ENCODE measurements at regions not wholly inside any gene's neighbourhood (a gene's known extent, or its start where the extent isn't known, plus 50 kb on each side); places are given as distances from the start of the nearest gene placed in this dataset.
A peak's percentile ranks its signal among the peaks of the same experiment; 100 is the strongest.

DNA sequence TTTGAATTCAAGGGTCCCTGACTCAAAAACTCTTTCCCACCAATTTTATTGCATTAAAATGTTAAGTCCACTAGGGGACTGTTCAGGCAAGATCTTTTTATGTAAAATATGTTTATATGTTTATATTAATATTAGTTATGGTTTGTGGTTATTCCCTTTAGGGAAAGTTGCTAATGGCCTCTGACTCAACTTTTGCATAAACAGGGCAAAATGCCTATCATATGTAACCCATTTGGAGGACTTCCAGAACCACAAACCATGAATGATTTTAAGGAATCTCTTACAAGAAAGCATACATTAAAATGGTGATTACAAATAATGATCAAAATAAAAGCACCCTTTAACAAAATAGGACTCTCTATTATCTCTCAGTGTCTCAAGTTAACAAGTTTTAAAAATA is 1484.5 kb upstream of the ZEB2 start:
- DNase-seq (ENCODE audit: low spot score): no peak

DNA sequence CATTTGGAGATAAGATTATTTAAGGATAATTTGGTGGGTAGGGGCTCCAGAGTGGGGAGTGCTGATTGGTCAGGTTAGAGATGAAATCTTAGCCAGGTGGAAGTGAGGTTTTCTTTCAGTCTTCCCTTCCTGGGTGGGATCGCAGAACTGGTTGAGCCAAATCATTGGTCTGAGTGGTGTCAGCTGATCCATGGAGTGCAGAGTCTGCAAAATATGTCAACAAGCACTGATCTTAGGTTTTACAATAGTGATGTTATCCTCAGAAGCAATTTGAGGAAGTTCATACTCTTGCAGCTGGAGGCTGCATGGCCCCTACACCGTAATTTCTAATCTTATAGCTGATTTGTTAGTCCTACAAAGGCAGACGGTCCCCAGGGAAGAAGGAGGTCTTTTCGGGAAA is 1483.4 kb upstream of the ZEB2 start:
- no peak for DNase-seq (ENCODE audit: low spot score)

DNA sequence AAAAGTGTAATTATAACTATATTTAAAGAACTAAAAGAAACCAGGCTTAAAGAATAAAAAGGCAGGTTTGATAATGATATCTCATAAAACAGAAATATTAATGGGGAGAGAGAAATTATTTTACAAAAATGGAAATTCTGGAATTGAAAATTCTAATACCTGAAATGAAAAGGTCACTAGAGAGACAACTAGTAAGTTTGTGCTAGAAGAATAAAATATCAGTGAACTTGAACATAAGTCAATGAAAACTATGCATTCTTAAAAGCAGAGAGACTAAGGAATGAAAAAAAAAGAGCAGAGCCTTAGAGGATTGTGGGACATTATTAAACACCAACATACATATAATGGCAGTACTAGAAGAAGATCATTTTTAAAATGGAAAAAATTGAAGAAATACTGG is 1475.0 kb upstream of the ZEB2 start:
- no peak for DNase-seq (ENCODE audit: low spot score)

DNA sequence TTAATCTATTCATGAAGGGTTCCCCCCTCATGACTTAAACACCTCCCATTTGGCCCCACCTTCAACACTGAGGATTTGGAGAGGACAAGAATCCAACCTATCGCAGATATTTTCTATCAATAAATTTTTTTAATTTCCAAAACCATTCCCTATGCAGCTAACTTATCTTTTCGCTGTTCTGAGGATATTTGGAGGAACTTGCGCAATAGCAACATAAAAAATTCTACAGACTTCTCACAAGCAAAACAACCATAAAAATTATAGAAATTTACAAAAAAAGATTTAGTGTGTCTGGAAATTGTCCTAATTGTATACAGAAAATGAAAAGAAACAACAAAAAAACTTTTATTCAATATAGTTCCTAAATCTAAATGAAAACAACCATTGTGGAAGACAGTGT is 1472.7 kb upstream of the ZEB2 start:
- no peak for DNase-seq (ENCODE audit: low spot score)

DNA sequence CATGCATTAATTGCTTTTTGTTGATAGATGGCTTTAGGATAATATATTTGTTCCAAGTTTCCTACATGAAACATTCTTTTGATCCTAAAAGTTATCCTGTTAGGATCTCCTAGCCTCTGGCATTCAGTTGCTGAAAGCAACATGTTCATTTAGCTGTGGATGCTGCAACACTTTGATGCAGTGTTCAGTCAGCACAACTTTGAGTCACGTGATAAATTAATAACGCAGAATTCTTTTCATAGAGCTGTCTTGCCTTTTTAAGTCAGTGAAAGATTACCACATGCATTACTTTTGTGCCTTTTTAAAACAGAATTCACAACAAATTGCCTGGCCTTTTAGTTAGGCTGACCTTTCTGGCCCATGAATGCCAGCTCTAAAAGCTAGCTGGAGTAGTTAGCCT is 1467.9 kb upstream of the ZEB2 start:
- no peak for DNase-seq (ENCODE audit: low spot score)

DNA sequence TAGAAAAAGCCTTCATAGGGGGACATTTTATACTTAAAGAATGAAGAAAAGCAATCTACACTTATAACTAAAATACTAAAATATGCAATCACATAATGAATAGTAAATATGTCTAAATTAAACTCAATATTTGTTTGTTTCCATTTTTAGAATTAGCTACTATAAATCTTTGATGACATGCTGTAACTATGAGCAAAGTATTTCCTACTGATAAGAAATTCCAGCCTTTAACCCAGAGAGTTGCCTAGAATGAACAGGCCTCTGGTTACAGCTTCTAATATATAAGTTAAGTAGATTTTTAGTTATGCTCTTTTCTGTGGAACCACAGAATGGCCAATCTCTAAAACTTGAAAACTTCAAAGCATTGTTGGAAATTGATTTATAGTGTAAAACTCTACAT is 1465.6 kb upstream of the ZEB2 start:
- DNase-seq (ENCODE audit: low spot score): no peak

DNA sequence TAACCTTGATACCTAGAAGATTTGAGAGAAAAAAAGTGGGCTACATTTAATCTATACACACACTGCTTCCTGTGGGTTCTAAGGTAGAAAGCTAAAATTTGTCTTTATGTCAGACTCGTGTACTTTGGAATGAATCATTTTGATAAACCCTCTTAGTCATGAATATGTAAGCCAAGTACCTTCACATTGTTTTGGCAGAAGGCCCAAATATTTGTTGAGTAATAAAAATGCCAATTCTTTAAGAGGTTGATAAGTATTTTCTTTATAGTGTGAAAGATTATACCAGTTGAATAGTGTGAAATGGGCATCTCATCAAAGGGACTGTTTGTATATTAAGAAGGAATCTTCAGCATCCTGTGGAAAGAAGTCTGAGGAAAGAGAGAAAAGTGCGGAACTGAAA is 1464.7 kb upstream of the ZEB2 start:
- peak; percentile 32 for DNase-seq (ENCODE audit: low spot score)

DNA sequence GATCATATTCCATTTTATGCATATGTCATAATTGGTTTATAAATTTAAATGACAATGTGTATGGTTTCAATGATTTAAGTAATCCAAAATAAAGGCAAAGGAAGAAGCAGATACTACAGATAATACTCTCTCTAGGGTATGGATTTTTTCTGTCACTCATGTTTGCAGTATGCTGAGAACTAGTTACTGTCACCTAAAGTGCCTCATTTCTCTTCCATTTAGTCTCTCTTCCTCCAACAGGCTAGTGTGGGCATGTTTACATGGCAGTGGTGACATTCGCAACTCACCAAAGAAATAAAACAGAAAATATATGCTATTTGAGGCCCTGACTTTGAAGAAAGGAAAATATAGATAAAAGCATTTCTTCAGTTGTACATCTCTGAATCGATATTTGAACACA is 1460.4 kb upstream of the ZEB2 start:
- DNase-seq (ENCODE audit: low spot score): no peak

DNA sequence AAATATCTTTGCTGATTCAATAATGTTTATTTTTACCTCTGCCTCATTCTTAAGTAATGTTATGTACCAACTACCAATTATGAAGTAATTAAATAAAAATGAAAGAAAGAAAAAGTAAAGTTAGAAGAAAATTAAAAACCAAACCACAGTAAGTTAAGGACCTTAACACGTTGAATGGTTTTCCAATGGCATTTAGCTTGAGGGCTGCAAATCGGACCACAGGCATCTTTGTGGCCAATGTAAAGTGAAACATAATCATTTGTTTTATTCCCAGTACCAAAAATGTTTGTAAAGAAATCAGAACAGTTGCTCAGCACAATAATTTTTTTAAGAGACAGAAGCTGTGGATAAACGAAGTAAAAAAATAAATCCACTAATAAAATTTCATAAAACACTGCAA is 1455.5 kb upstream of the ZEB2 start:
- no peak for DNase-seq (ENCODE audit: low spot score)

DNA sequence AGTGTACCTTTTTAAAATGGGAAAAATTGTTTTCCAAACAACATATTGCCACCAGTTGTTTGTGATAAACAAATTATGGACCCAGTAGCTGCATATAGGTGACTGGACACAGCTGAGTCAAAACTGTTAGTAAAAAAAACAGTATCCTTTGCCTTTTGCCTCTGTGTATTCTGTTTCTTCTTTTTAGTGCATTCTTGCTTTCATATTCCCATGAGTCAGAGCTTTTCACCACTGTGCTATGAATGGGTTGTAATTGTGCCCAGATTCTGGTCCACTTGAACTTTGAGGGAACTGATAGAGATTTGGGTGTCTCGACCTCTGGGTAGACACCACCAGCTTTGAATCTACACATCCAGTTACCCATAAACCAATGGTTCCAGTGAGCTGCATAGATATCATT is 1441.9 kb upstream of the ZEB2 start:
- DNase-seq (ENCODE audit: low spot score): no peak

DNA sequence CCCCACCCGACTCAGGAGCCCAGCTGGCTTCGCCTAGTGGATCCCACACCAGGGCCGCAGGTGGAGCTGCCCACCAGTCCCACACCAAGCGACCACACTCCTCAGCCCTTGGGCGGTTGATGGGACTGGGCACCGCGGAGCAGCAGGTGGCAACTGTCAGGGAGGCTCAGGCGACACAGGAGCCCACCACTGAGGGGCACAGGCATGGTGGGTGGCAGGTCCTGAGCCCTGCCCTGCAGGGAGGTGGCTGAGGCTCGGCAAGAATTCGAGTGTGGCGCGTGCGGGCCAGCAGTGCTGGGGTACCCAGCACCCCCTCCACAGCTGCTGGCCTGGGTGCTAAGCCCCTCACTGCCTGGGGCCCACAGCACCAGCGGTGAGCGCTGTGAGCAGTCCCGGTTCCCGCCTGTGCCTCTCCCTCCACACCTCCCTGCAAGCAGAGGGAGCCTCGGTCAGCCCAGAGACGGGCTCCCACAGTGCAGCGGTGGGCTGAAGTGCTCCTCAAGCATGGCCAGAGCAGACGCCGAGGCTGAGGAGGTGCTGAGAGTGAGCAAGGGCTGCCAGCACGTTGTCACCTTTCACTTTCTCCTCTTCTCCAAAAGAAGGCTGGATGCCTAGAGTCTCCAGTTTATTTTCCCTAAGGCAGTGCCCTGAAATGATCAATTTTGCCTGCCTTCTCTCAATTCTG is 1440.7 kb upstream of the ZEB2 start:
- no peak for DNase-seq (ENCODE audit: low spot score)

DNA sequence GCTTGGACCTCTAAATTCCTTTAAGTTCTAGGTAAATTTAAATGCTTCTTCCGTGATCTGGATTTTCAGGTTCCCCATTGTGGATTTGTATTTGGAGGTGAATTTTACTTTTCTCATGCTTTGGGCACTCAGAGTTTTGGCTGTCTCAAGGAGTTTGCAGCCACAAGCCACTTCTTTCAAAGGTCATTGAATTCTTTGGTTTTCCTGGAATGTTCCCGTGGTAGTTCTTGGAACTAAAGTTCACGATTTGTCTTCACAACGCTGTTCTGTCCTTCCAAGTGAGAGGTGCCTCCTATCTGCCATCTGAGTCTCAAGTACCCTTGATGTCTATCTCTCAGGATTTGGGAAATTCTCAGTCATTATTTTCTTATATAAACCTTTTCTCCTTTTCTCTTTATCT is 1438.7 kb upstream of the ZEB2 start:
- DNase-seq (ENCODE audit: low spot score): no peak

DNA sequence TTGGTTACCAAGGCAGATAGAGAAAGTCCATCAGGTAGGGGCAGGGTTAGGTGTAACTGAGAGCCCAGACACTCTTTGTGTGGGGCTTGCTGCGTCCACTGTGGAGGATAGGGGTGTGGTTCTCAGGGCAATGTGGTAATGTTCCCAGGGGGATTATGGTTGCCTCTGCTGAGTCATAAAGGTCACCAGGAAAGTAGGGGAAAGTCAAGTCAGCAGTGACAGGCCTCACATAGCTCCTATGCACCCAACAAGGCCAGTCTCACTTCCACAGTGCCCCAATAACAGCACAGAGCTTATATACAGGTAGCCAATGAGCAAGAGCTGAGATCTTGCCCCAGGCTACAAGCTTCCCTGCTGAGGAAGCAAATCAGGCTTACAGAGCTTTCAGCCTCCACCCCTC is 1438.0 kb upstream of the ZEB2 start:
- no peak for DNase-seq (ENCODE audit: low spot score)

DNA sequence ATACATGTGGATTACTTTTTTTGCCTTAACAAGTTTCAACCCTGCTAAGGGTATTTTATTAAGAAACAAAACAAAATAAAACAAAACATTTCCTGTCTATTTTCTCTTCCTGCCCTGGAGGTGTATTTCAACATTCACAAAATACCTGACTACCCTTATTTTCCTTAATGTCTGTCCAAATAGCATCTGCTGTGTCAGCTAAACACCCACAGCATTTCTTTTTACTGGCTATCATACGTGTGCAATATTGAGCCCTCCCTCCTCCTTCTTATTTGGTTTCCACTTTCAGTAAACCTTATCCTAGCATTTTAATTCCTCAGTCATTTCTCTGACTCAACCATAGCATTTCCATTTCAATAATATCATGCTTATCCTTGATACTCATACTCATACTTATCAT is 1420.0 kb upstream of the ZEB2 start:
- no peak for DNase-seq (ENCODE audit: low spot score)

DNA sequence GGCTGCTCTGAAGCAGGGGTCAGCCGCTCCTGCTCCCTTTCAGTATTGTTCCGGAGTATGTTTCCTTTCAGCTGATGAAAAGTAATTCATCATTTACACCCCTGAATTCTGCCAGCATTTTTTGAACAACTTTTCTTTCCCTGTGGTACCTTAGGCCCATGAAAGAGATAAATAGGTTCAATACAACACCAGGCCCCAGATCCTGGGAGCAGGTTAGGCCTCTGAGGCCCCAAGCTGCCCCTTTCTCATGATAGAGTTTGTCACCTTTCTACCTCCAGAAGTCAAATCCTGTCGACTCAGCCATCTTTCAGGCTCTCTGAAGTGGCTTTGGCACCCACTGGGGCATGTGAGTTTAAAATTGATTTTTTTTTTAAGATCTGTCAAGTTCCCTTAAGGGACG is 1415.1 kb upstream of the ZEB2 start:
- no peak for DNase-seq (ENCODE audit: low spot score)

DNA sequence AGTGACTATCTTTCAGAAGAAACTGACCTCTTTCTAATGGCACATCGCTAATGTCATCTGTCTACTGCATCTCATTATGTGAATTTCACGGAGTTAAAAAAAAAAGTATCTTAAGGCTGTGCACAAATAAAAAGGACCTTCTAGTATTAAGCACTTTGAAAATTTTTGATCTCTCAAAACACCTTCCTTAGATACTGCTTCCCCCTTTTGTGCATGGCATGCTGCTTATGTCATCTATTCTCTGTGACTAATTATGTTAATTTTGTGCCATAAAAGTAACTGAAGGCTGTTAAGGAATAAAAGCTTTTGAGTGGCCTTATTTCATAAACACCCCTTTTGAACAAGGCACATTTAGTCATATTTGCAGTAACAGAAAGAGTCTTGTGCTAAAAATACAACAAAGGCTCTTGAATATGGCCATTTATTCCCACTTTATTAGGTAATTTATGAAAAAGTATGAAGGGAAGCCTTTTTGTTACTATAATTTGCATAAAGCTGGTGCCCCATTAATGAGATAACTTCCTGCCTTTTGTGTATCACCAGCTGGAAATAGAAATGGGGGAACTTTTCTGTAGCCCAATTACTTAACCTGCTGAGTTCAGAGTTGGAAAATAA is 1412.0 kb upstream of the ZEB2 start:
- no peak for DNase-seq (ENCODE audit: low spot score)

DNA sequence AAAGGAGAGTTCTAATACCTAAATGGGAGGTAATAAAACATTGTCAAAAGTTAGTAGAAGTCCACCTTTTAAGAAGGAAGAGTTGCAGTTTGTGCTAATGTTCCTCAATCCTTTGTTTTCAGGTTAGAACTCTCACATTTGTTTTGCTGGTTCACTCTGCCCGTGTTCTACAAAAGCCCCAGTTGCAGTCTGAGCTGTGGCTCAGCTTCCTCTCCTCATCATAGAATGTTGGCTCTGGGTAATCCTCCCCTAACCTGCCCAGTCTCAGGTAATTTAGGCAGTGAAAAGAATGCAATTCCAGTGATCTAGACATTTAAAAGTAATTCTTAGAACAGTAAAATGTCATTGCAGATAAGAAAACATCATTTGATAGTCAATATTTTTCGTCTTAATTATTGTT is 1410.4 kb upstream of the ZEB2 start:
- no peak for DNase-seq (ENCODE audit: low spot score)

DNA sequence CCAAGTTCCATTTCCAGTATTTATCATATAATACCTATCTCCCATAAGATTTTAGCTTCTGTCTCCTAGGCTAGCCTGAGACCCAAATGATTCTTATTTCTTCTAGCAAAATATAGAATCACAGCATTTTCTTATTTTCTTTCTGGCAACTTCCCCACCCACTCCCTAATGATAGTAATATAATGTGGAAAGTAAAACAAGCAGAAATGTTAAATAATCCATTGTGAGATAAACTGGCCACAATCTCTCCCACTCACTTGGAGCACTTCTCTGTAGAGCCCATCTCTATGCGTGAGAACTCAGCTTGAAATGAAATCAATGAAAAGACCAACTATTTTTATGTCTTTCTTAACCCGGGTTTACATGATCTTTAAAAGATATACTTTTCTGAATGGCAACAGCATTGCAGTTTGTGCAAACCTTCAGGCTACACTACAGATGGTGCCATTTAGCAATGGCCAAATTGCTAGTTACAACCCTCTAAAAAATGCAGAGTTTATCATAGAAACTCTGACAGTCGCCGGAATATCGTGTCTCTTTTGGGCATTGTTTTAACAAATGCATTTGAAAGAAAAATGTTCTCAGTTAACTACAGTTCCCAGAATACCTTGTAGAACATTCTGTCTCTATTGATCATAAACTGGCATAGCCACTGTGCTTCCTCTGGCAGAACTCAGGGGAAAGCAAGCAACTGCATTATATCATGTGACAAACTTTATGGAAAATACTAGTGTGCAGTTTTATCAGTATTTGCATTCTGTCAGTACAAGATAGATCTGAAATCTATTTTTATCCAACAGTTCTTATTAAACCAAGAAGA is 1407.4 kb upstream of the ZEB2 start:
- no peak for DNase-seq (ENCODE audit: low spot score)

DNA sequence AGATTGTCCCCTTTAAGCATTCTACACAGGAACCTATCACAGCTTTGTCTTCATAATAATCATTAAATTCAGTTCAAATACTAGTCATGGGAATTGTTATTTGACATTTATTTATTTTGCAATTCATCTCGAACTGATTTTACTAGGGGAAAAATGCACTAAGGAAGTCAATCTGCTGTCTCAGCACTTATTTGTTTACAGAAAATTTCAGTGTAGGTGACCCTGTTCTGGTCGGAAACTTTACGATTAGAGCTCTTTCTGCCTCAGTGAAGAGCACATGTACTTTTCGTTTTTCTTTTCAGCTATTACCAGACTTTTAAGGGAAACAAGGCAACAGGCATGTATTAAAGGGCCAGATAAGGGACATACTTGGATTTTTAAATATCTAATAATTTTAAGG is 1405.7 kb upstream of the ZEB2 start:
- no peak for DNase-seq (ENCODE audit: low spot score)

DNA sequence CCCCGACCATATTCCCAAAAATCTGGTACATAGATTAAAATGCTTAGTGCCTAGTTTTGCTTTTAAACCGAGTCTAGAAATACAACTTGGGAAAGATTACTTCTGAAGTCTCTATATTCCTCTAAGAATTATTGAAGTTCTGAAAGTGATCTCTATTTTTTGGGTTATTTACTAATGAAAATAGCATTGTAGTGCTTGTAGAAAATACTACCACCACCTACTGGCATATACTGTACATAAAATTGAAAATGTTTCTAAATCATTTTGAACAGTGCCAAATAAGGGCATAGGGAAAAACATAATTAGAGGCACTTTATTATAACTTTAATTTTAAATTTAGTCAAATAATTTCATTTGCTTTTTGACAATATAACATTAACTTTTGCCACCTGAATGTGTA is 1399.6 kb upstream of the ZEB2 start:
- DNase-seq (ENCODE audit: low spot score): no peak

DNA sequence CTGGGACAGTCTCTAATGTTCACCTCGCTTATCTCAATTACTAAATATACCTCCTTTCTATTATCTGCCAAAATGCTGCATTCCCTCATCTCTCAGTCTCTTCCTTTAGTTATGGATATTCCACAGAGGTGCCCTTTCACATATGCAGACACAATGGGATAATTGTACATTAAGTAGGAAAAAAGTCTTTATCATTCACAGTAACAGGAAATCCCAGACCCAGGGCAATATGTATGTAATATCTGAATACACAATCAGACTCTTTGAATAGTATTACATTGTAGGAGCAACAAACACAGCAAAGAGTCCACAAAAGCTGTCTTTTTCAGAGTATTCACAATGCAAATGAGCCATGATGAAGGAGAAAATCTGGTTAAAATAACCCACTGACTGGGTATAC is 1399.0 kb upstream of the ZEB2 start:
- no peak for DNase-seq (ENCODE audit: low spot score)

DNA sequence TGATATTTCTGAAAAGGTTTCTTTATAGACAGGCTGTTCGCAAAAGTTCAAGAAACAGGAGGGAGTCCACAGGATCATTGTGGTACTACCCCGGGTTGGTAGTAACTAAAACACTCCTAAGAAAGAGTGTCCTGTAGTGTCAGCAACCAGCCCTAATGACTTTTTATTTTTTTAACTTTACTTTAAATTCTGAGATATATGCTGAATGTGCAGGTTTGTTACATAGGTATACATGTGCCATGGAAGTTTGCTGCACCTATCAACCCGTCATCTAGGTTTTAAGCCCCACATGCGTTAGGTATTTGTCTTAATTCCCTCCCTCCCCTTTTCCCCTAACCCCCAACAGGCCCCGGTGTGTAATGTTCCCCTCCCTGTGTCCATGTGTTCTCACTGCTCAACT is 1396.9 kb upstream of the ZEB2 start:
- DNase-seq (ENCODE audit: low spot score): no peak

DNA sequence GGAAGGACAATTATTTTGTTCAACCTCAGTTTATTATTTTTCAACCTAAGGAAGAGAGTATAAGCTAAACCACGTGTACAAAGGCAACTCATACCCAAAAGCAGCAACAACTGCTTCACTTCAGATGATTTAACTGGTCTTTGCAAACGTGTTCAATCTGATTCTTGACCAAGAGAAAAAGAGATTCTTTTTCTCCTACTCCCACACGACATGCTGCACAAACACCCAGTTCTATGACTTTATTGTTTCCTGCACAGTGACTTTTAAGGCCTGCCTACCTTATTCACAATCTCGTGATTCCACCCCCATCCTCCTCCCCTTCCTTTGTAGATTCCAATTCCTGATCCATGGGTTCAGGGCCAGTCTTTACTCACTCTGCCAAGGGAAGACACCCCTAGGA is 1394.8 kb upstream of the ZEB2 start:
- DNase-seq (ENCODE audit: low spot score): no peak

DNA sequence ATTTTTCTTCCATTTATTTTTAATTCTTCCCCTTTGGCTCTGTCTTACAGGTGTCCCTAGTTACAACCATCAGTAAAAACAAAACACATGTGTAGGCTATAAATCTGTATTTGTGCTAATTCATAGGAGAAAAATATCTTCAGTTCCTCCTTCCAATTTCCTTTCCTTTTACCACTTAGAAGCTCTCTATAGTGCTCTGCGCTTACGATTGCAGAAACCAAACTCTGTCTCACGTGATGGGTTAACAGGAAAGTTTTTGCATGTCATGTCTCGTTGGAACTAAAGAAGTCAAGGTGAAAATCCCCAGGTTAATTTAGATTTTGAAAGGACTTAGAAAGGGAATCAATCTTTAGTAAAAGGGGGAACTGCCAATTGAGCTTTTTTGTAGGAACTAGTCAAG is 1390.5 kb upstream of the ZEB2 start:
- no peak for DNase-seq (ENCODE audit: low spot score)
